Pons (tissue), 1 donor: ENCODE measurements at regions not wholly inside any gene's neighbourhood (a gene's known extent, or its start where the extent isn't known, plus 50 kb on each side); places are given as distances from the start of the nearest gene placed in this dataset.
"Not testable (repeated sequence)": the region's sequence is repeated elsewhere in the genome, so short reads cannot be mapped to it uniquely, and the experiment has no call there.

Source experiments
- DNase-seq: peaks from one replicate; pipeline ENCODE4 v3.0.0-alpha.2; 2016; ENCODE audit warnings: low spot score

GRCh38 chr9:30140407-30140806, 2244.0 kb upstream of the ACO1 start:
- no peak for DNase-seq

- no peak for DNase-seq
Observed at GRCh38 chr9:30160570-30160969, 2223.9 kb upstream of the ACO1 start.

- DNase-seq, result no peak
Observed at GRCh38 chr9:30172206-30172605, 2212.2 kb upstream of the ACO1 start.

- no peak for DNase-seq
Observed at GRCh38 chr9:30178610-30179009, 2205.8 kb upstream of the ACO1 start.

- DNase-seq, result no peak
Observed at GRCh38 chr9:30193421-30193820, 2191.0 kb upstream of the ACO1 start.

- DNase-seq, result no peak
Observed at GRCh38 chr9:30196941-30197340, 2187.5 kb upstream of the ACO1 start.

GRCh38 chr9:30197453-30197852, 2187.0 kb upstream of the ACO1 start:
- DNase-seq, result no peak

- DNase-seq, result no peak
Observed at GRCh38 chr9:30197954-30198353, 2186.5 kb upstream of the ACO1 start.

- DNase-seq, result no peak
Observed at GRCh38 chr9:30198463-30199309, 2185.8 kb upstream of the ACO1 start.

GRCh38 chr9:30201024-30201423, 2183.4 kb upstream of the ACO1 start:
- DNase-seq, result no peak

GRCh38 chr9:30235068-30235467, 2149.4 kb upstream of the ACO1 start:
- no peak for DNase-seq

- no peak for DNase-seq
Observed at GRCh38 chr9:30235564-30235963, 2148.9 kb upstream of the ACO1 start.

GRCh38 chr9:30239878-30240277, 2144.6 kb upstream of the ACO1 start:
- no peak for DNase-seq

- DNase-seq, result no peak
Observed at GRCh38 chr9:30243467-30243866, 2141.0 kb upstream of the ACO1 start.

GRCh38 chr9:30244877-30245276, 2139.6 kb upstream of the ACO1 start:
- no peak for DNase-seq

GRCh38 chr9:30250872-30251271, 2133.6 kb upstream of the ACO1 start:
- DNase-seq, result no peak

- no peak for DNase-seq
Observed at GRCh38 chr9:30258094-30258493, 2126.3 kb upstream of the ACO1 start.

- no peak for DNase-seq
Observed at GRCh38 chr9:30280229-30280900, 2104.1 kb upstream of the ACO1 start.

GRCh38 chr9:30289435-30289834, 2095.0 kb upstream of the ACO1 start:
- DNase-seq, result no peak

GRCh38 chr9:30292026-30292425, 2092.4 kb upstream of the ACO1 start:
- not testable (repeated sequence) for DNase-seq

- DNase-seq, result no peak
Observed at GRCh38 chr9:30293231-30293630, 2091.2 kb upstream of the ACO1 start.

- no peak for DNase-seq
Observed at GRCh38 chr9:30299126-30299780, 2085.2 kb upstream of the ACO1 start.
